Body of pancreas (tissue), 4 donors: ENCODE measurements at regions not wholly inside any gene's neighbourhood (a gene's known extent, or its start where the extent isn't known, plus 50 kb on each side); places are given as distances from the start of the nearest gene placed in this dataset.

Experiments
- POLR2A ChIP-seq, 3 donors: fragments of 450-650 bp; IDR thresholded peaks; one replicate each; pipeline ENCODE4 v1.6.1; 2016; ENCODE audit warnings: antibody characterized with exemption in 3 of 3, mild to moderate bottlenecking in 2 of 3
- TF ChIP-seq, protein P1 (sequence below), 7 experiments: fragments of 450-650 bp in 4 of 7; fragments of 200-600 bp in 3 of 7; sonication (generic) in 3 of 7; IDR thresholded peaks; one replicate each; pipeline ENCODE4 v1.5.1; 2016 to 2019; ENCODE audit warnings: antibody characterized with exemption in 7 of 7

DNA sequence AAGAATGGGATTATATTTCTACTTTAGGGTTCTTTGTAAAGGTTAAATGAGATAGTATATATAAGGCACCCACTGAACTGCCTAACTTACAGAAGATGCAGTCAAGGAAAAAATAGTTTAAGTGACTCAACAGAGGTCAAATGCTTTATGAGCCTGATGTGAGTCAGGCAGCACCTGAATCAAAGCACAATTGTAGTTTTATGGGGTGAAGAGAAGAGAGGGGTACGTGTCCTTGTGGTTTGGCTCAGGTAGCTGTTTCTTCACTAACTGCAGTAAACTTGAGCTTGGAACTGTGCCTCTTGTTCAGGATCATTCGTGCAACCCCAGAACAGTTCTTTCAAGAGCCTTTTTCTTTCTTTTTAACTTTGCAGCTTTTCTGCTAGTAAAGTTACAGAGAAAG is 125.2 kb upstream of the SPON1 start:
- TF ChIP-seq, protein P1, sequence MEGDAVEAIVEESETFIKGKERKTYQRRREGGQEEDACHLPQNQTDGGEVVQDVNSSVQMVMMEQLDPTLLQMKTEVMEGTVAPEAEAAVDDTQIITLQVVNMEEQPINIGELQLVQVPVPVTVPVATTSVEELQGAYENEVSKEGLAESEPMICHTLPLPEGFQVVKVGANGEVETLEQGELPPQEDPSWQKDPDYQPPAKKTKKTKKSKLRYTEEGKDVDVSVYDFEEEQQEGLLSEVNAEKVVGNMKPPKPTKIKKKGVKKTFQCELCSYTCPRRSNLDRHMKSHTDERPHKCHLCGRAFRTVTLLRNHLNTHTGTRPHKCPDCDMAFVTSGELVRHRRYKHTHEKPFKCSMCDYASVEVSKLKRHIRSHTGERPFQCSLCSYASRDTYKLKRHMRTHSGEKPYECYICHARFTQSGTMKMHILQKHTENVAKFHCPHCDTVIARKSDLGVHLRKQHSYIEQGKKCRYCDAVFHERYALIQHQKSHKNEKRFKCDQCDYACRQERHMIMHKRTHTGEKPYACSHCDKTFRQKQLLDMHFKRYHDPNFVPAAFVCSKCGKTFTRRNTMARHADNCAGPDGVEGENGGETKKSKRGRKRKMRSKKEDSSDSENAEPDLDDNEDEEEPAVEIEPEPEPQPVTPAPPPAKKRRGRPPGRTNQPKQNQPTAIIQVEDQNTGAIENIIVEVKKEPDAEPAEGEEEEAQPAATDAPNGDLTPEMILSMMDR (IDR thresholded peaks at IDR 0.05): no peak
- TF ChIP-seq POLR2A (IDR thresholded peaks at IDR 0.05): no peak
